ENCODE measurements at regions not wholly inside any gene's neighbourhood (a gene's known extent, or its start where the extent isn't known, plus 50 kb on each side); places are given as distances from the start of the nearest gene placed in this dataset.
"Not testable (repeated sequence)": the region's sequence is repeated elsewhere in the genome, so short reads cannot be mapped to it uniquely, and the experiment has no call there.

GRCh38 chr20:6339176-6339575 lies 216.3 kb upstream of the FERMT1 start:
- TF ChIP-seq POLR2A (IDR thresholded peaks at IDR 0.05), result no peak
- no peak for TF ChIP-seq EP300 (IDR thresholded peaks at IDR 0.05)
- TF ChIP-seq POLR2AphosphoS5 (IDR thresholded peaks at IDR 0.05), result no peak
- no peak for TF ChIP-seq CTCF (IDR thresholded peaks at IDR 0.05)
- WGBS, 2 donors, result 87 to 95% methylated on average over 1 of the region's 1 CpG
- Histone ChIP-seq H3K4me3 (no peak overlapping the region), H3K36me3 (no peaks in the 10 kb centered on the region), H3K27me3 (no peaks in the 10 kb centered on the region), H3K4me1 (no peaks in the 10 kb centered on the region), H3K9me3 (no peaks in the 10 kb centered on the region), H3K27ac (no peak overlapping the region)
- DNase-seq, result no peak
- ATAC-seq (ENCODE audit: low FRiP score in 2 of 2), result no peak

GRCh38 chr20:6333110-6333509 lies 210.3 kb upstream of the FERMT1 start:
- no peaks in the 10 kb centered on the region for H3K27me3 ChIP-seq
- DNase-seq (no peak), ATAC-seq (ENCODE audit: low FRiP score in 2 of 2) (no peak)
- no peak for TF ChIP-seq POLR2A (IDR thresholded peaks at IDR 0.05)
- H3K27ac ChIP-seq, result no peak overlapping the region
- WGBS, 2 donors, result 60 to 82% methylated on average over 1 to 5 of the region's 5 CpGs
- no peak overlapping the region for H3K4me3 ChIP-seq
- no peaks in the 10 kb centered on the region for H3K4me1 ChIP-seq
- H3K9me3 ChIP-seq, result no peaks in the 10 kb centered on the region
- H3K36me3 ChIP-seq, result no peaks in the 10 kb centered on the region

- H3K4me1 ChIP-seq; H3K9me3 ChIP-seq; H3K36me3 ChIP-seq; H3K27me3 ChIP-seq; ATAC-seq (ENCODE audit: low FRiP score in 2 of 2); H3K4me3 ChIP-seq; H3K27ac ChIP-seq: not testable (repeated sequence)
- peak in 1 of 2 donors; percentile 44 for DNase-seq
- 93% methylated on average over 18 of the region's 20 CpGs; no CpG with 5 or more reads in 1 of the 2 donors for WGBS, 2 donors
These were observed 198.4 kb upstream of the FERMT1 start for GRCh38 chr20:6321235-6321634.

GRCh38 chr20:6311841-6312655 lies 189.2 kb upstream of the FERMT1 start:
- TF ChIP-seq EP300 (IDR thresholded peaks at IDR 0.05) (no peak), CTCF (IDR thresholded peaks at IDR 0.05) (no peak)
- 63 to 94% methylated on average over 3 to 4 of the region's 4 CpGs for WGBS, 2 donors
- ATAC-seq (ENCODE audit: low FRiP score in 2 of 2) (peak in 1 of 2 donors; percentile 43), DNase-seq (no peak)
- H3K9me3 ChIP-seq, result peaks cover 0 to 14% (median 10%) of the 10 kb centered on the region in 4 donors
- no peak overlapping the region for H3K4me3 ChIP-seq
- H3K27ac ChIP-seq, result no peak overlapping the region
- no peaks in the 10 kb centered on the region for H3K27me3 ChIP-seq
- H3K4me1 ChIP-seq, result no peaks in the 10 kb centered on the region
- H3K36me3 ChIP-seq, result no peaks in the 10 kb centered on the region

- ATAC-seq (ENCODE audit: low FRiP score in 2 of 2) (no peak), DNase-seq (no peak)
- H3K36me3 ChIP-seq, result no peaks in the 10 kb centered on the region
- peaks cover 0 to 14% (median 10%) of the 10 kb centered on the region in 4 donors for H3K9me3 ChIP-seq
- WGBS, 2 donors, result 86 to 94% methylated on average over 1 of the region's 1 CpG
- no peak for TF ChIP-seq POLR2A (IDR thresholded peaks at IDR 0.05)
- no peak for TF ChIP-seq CTCF (IDR thresholded peaks at IDR 0.05)
- TF ChIP-seq POLR2AphosphoS5 (IDR thresholded peaks at IDR 0.05), result no peak
- no peak for TF ChIP-seq EP300 (IDR thresholded peaks at IDR 0.05)
- H3K4me1 ChIP-seq, result no peaks in the 10 kb centered on the region
- no peak overlapping the region for H3K4me3 ChIP-seq
- no peak overlapping the region for H3K27ac ChIP-seq
- no peaks in the 10 kb centered on the region for H3K27me3 ChIP-seq
These were observed 188.3 kb upstream of the FERMT1 start for GRCh38 chr20:6311097-6311496.

GRCh38 chr20:6305536-6305935 lies 182.7 kb upstream of the FERMT1 start:
- no peak for ATAC-seq (ENCODE audit: low FRiP score in 2 of 2)
- H3K27me3 ChIP-seq, result no peaks in the 10 kb centered on the region
- H3K27ac ChIP-seq, result no peak overlapping the region
- H3K4me1 ChIP-seq, result no peaks in the 10 kb centered on the region
- no peak for DNase-seq
- H3K4me3 ChIP-seq, result no peak overlapping the region
- no peaks in the 10 kb centered on the region for H3K36me3 ChIP-seq
- TF ChIP-seq EP300 (IDR thresholded peaks at IDR 0.05) (no peak), POLR2AphosphoS5 (IDR thresholded peaks at IDR 0.05) (no peak), POLR2A (IDR thresholded peaks at IDR 0.05) (no peak), CTCF (IDR thresholded peaks at IDR 0.05) (no peak)
- H3K9me3 ChIP-seq, result no peaks in the 10 kb centered on the region

Data from upper lobe of left lung (tissue), 6 donors.